Neural cell (in vitro differentiated cells): ENCODE measurements at regions not wholly inside any gene's neighbourhood (a gene's known extent, or its start where the extent isn't known, plus 50 kb on each side); places are given as distances from the start of the nearest gene placed in this dataset.

ENCODE experiments used
- H2AFZ ChIP-seq: fragments of 200-600, 300-800 bp; sonication (generic), shearing (Covaris generic); 2 replicates; pipeline ENCODE4 v1.6.0; 2014; ENCODE audit warnings: low read depth, mild to moderate bottlenecking, antibody characterized with exemption, low read length, moderate library complexity
- H3F3A ChIP-seq: fragments of 200-600 bp; shearing (Covaris generic); 2 replicates; pipeline ENCODE4 v1.6.1; 2016; ENCODE audit warnings: mild to moderate bottlenecking, moderate library complexity, mixed read lengths, antibody characterized with exemption, low read length; ENCODE audit not compliant: insufficient read depth, poor library complexity, severe bottlenecking
- H3K27ac ChIP-seq: fragments of 200-600, 300-800 bp; sonication (generic), shearing (Covaris generic); 2 replicates; pipeline ENCODE4 v1.5.1; 2014; ENCODE audit warnings: mild to moderate bottlenecking, low read length, moderate library complexity
- H3K27me3 ChIP-seq: fragments of 300-800, 200-600 bp; sonication (generic), shearing (Covaris generic); 2 replicates; pipeline ENCODE4 v1.6.0; 2014; ENCODE audit warnings: mild to moderate bottlenecking, low read depth, low read length, moderate library complexity; ENCODE audit not compliant: insufficient read depth
- H3K36me3 ChIP-seq: fragments of 300-800, 200-600 bp; sonication (generic), shearing (Covaris generic); 2 replicates; pipeline ENCODE4 v1.5.1; 2014; ENCODE audit warnings: mild to moderate bottlenecking, antibody characterized with exemption, low read length, moderate library complexity; ENCODE audit not compliant: insufficient read depth
- H3K4me2 ChIP-seq: fragments of 300-800, 200-600 bp; sonication (generic), shearing (Covaris generic); 2 replicates; pipeline ENCODE4 v1.6.0; 2014; ENCODE audit warnings: mild to moderate bottlenecking, low read length
- H3K4me3 ChIP-seq: fragments of 300-800, 200-600 bp; sonication (generic), shearing (Covaris generic); 2 replicates; pipeline ENCODE4 v1.5.1; 2014; ENCODE audit warnings: mild to moderate bottlenecking, low read length, moderate library complexity
- H3K79me2 ChIP-seq: fragments of 200-600 bp; shearing (Covaris generic); replicated peaks from 2 replicates; pipeline ENCODE4 v1.6.0; 2014; ENCODE audit warnings: mild to moderate bottlenecking, low read length, moderate library complexity; ENCODE audit not compliant: insufficient read depth
- H3K9ac ChIP-seq: fragments of 300-800, 200-600 bp; sonication (generic), shearing (Covaris generic); 2 replicates; pipeline ENCODE4 v1.6.1; 2016; ENCODE audit warnings: mild to moderate bottlenecking, low read length, mixed read lengths
- H3K9me2 ChIP-seq: fragments of 200-600 bp; shearing (Covaris generic); 2 replicates; pipeline ENCODE4 v1.6.1; 2016; ENCODE audit warnings: mild to moderate bottlenecking, low read length, mixed read lengths; ENCODE audit not compliant: insufficient read depth
- H3K9me3 ChIP-seq: fragments of 200-600, 300-800 bp; sonication (generic), shearing (Covaris generic); 2 replicates; pipeline ENCODE4 v1.6.1; 2016; ENCODE audit warnings: mild to moderate bottlenecking, mixed run types, low read length, moderate library complexity, mixed read lengths
- H4K20me1 ChIP-seq: fragments of 200-600 bp; shearing (Covaris generic); 2 replicates; pipeline ENCODE4 v1.6.1; 2016; ENCODE audit warnings: mild to moderate bottlenecking, mixed run types; ENCODE audit not compliant: insufficient read depth
- CTCF ChIP-seq: fragments of 450-650 bp; IDR thresholded peaks from 2 replicates; pipeline ENCODE4 v1.5.1; 2014; ENCODE audit warnings: antibody characterized with exemption, mild to moderate bottlenecking, moderate library complexity; ENCODE audit not compliant: poor library complexity, severe bottlenecking
- EP300 ChIP-seq: fragments of 450-650 bp; conservative IDR thresholded peaks from 2 replicates; pipeline ENCODE4 v1.6.1; 2014; ENCODE audit warnings: antibody characterized with exemption, mild to moderate bottlenecking, moderate library complexity; ENCODE audit not compliant: poor library complexity, severe bottlenecking
- EZH2 ChIP-seq: fragments of 200-600, 300-800 bp; shearing (Covaris generic), sonication (generic); IDR thresholded peaks from 2 replicates; pipeline ENCODE4 v1.6.1; 2014; ENCODE audit warnings: antibody characterized with exemption, low read length, borderline replicate concordance, mild to moderate bottlenecking; ENCODE audit not compliant: insufficient read depth, poor library complexity, severe bottlenecking
- MXI1 ChIP-seq: fragments of 450-650 bp; conservative IDR thresholded peaks from 2 replicates; pipeline ENCODE4 v1.6.1; 2014; ENCODE audit warnings: antibody characterized with exemption, mild to moderate bottlenecking; ENCODE audit not compliant: poor library complexity, severe bottlenecking
- POLR2AphosphoS5 ChIP-seq: IDR thresholded peaks from 2 replicates; pipeline ENCODE4 v1.6.1; 2012
- RAD21 ChIP-seq: fragments of 450-650 bp; conservative IDR thresholded peaks from 2 replicates; pipeline ENCODE4 v1.6.1; 2014; ENCODE audit warnings: antibody characterized with exemption, mild to moderate bottlenecking, moderate library complexity
- REST ChIP-seq: IDR thresholded peaks from 2 replicates; pipeline ENCODE4 v1.6.1; 2012; ENCODE audit warnings: borderline replicate concordance
- SMC3 ChIP-seq: fragments of 450-650 bp; conservative IDR thresholded peaks from 2 replicates; pipeline ENCODE4 v1.6.1; 2014; ENCODE audit warnings: antibody characterized with exemption, mild to moderate bottlenecking, moderate library complexity; ENCODE audit not compliant: poor library complexity
- TAF1 ChIP-seq: IDR thresholded peaks from 2 replicates; pipeline ENCODE4 v1.6.1; 2012; ENCODE audit warnings: low read depth

GRCh38 chr11:100545970-100546369 is 141.1 kb upstream of the ARHGAP42 start:
- Histone ChIP-seq H3K4me3 (no peak overlapping the region), H4K20me1 (no peaks in the 10 kb centered on the region), H3F3A (no peaks in the 10 kb centered on the region), H2AFZ (no peak overlapping the region), H3K9me3 (no peaks in the 10 kb centered on the region), H3K27ac (no peak overlapping the region), H3K9me2 (no peaks in the 10 kb centered on the region), H3K27me3 (no peaks in the 10 kb centered on the region), H3K36me3 (no peaks in the 10 kb centered on the region), H3K9ac (no peak overlapping the region), H3K4me2 (no peak overlapping the region), H3K79me2 (no peaks in the 10 kb centered on the region)
- TF ChIP-seq SMC3 (no peak), TAF1 (no peak), EP300 (no peak), EZH2 (no peak), MXI1 (no peak)

GRCh38 chr11:100546714-100547113 is 140.4 kb upstream of the ARHGAP42 start:
- Histone ChIP-seq H3K27ac (no peak overlapping the region), H3K9me2 (no peaks in the 10 kb centered on the region), H4K20me1 (no peaks in the 10 kb centered on the region), H3F3A (no peaks in the 10 kb centered on the region), H3K9me3 (no peaks in the 10 kb centered on the region), H3K4me3 (no peak overlapping the region), H3K9ac (no peak overlapping the region), H3K4me2 (no peak overlapping the region), H2AFZ (no peak overlapping the region), H3K36me3 (no peaks in the 10 kb centered on the region), H3K79me2 (no peaks in the 10 kb centered on the region), H3K27me3 (no peaks in the 10 kb centered on the region)
- TF ChIP-seq EZH2, result no peak
- TF ChIP-seq SMC3, result no peak
- no peak for TF ChIP-seq REST
- TF ChIP-seq POLR2AphosphoS5, result no peak
- TF ChIP-seq EP300, result no peak
- no peak for TF ChIP-seq MXI1
- TF ChIP-seq TAF1, result no peak
- no peak for TF ChIP-seq CTCF
- no peak for TF ChIP-seq RAD21
